Bronchial epithelial cell (primary cell): ENCODE measurements at regions not wholly inside any gene's neighbourhood (a gene's known extent, or its start where the extent isn't known, plus 50 kb on each side); places are given as distances from the start of the nearest gene placed in this dataset.
"Not testable (repeated sequence)": the region's sequence is repeated elsewhere in the genome, so short reads cannot be mapped to it uniquely, and the experiment has no call there.

Source experiments
- DNase-seq: peaks from one replicate; pipeline ENCODE4 v3.0.0-alpha.2; 2010; ENCODE audit warnings: low read depth
- FAIRE-seq: peaks from 2 replicates; lab custom pipeline; 2011; peaks lifted over from hg19 to GRCh38; lab: Jason Lieb, UNC
- H3K27me3 ChIP-seq: 2 replicates; pipeline ENCODE4 v1.5.1; 2011; ENCODE audit warnings: low read length; ENCODE audit not compliant: control insufficient read depth, insufficient read depth
- H3K36me3 ChIP-seq: 2 replicates; pipeline ENCODE4 v1.5.1; 2011; ENCODE audit warnings: low read length; ENCODE audit not compliant: control insufficient read depth, insufficient read depth
- H3K4me3 ChIP-seq: 2 replicates; pipeline ENCODE4 v1.5.1; 2011; ENCODE audit warnings: mild to moderate bottlenecking, low read depth, low read length, control low read depth

- not testable (repeated sequence) for H3K27me3 ChIP-seq, H3K36me3 ChIP-seq, H3K4me3 ChIP-seq, FAIRE-seq
- DNase-seq = peak; percentile 0
Measured at GRCh38 chr4:3961091-3961672, 195.0 kb downstream of the ADRA2C start.

- FAIRE-seq, DNase-seq, H3K27me3 ChIP-seq, H3K36me3 ChIP-seq, H3K4me3 ChIP-seq: not testable (repeated sequence)
Measured at GRCh38 chr4:3964572-3965278, 198.5 kb downstream of the ADRA2C start.

GRCh38 chr4:3967204-3967603 is 201.0 kb downstream of the ADRA2C start:
- FAIRE-seq, H3K36me3 ChIP-seq, H3K27me3 ChIP-seq, H3K4me3 ChIP-seq, DNase-seq: not testable (repeated sequence)

- not testable (repeated sequence) for H3K4me3 ChIP-seq, H3K27me3 ChIP-seq, DNase-seq, H3K36me3 ChIP-seq, FAIRE-seq
Measured at GRCh38 chr4:3972626-3973025, 206.4 kb downstream of the ADRA2C start.

- H3K36me3 ChIP-seq, DNase-seq, FAIRE-seq, H3K27me3 ChIP-seq, H3K4me3 ChIP-seq: not testable (repeated sequence)
Measured at GRCh38 chr4:3973581-3974200, 207.5 kb downstream of the ADRA2C start.

GRCh38 chr4:3983518-3984125 is 217.4 kb downstream of the ADRA2C start:
- DNase-seq, H3K36me3 ChIP-seq, H3K27me3 ChIP-seq, FAIRE-seq, H3K4me3 ChIP-seq: not testable (repeated sequence)

GRCh38 chr4:3984796-3985195 is 218.6 kb downstream of the ADRA2C start:
- H3K4me3 ChIP-seq, H3K36me3 ChIP-seq, H3K27me3 ChIP-seq, FAIRE-seq, DNase-seq: not testable (repeated sequence)

GRCh38 chr4:3986412-3986811 is 220.2 kb downstream of the ADRA2C start:
- not testable (repeated sequence) for H3K36me3 ChIP-seq, H3K4me3 ChIP-seq, H3K27me3 ChIP-seq, FAIRE-seq, DNase-seq

- not testable (repeated sequence) for FAIRE-seq, H3K36me3 ChIP-seq, DNase-seq, H3K4me3 ChIP-seq, H3K27me3 ChIP-seq
Measured at GRCh38 chr4:3997386-3997785, 229.3 kb downstream of the OTOP1 start.

- H3K4me3 ChIP-seq = not testable (repeated sequence)
Measured at GRCh38 chr4:4004036-4004435, 222.7 kb downstream of the OTOP1 start.

GRCh38 chr4:4004702-4005101 is 222.0 kb downstream of the OTOP1 start:
- not testable (repeated sequence) for H3K27me3 ChIP-seq, H3K36me3 ChIP-seq, FAIRE-seq, H3K4me3 ChIP-seq, DNase-seq

More at GRCh38 chr4:4004036-4004435, 222.7 kb downstream of the OTOP1 start:
- not testable (repeated sequence) for H3K36me3 ChIP-seq, DNase-seq, FAIRE-seq, H3K27me3 ChIP-seq

GRCh38 chr4:4006356-4006755 is 220.4 kb downstream of the OTOP1 start:
- DNase-seq, H3K36me3 ChIP-seq, H3K4me3 ChIP-seq, FAIRE-seq, H3K27me3 ChIP-seq: not testable (repeated sequence)

GRCh38 chr4:4019071-4019470 is 207.7 kb downstream of the OTOP1 start:
- not testable (repeated sequence) for FAIRE-seq, H3K36me3 ChIP-seq, DNase-seq, H3K27me3 ChIP-seq, H3K4me3 ChIP-seq

GRCh38 chr4:4021161-4021560 is 205.6 kb downstream of the OTOP1 start:
- DNase-seq, FAIRE-seq, H3K4me3 ChIP-seq, H3K36me3 ChIP-seq, H3K27me3 ChIP-seq: not testable (repeated sequence)
